KMS-11 (cell line): ENCODE measurements at regions not wholly inside any gene's neighbourhood (a gene's known extent, or its start where the extent isn't known, plus 50 kb on each side); places are given as distances from the start of the nearest gene placed in this dataset.

Experiments
- H2AFZ ChIP-seq: fragments of 200-600 bp; sonication (generic); 2 replicates; pipeline ENCODE4 v1.6.1; 2016; ENCODE audit warnings: antibody characterized with exemption, mixed run types, low read depth
- H3K27ac ChIP-seq: fragments of 200-600 bp; sonication (generic); 2 replicates; pipeline ENCODE4 v1.6.1; 2016; ENCODE audit warnings: mild to moderate bottlenecking, mixed run types
- H3K27me3 ChIP-seq: fragments of 200-600 bp; sonication (generic); 2 replicates; pipeline ENCODE4 v1.6.1; 2017; ENCODE audit warnings: mild to moderate bottlenecking, low read depth, mixed run types, moderate library complexity; ENCODE audit not compliant: insufficient read depth
- H3K36me3 ChIP-seq: fragments of 200-600 bp; sonication (generic); 2 replicates; pipeline ENCODE4 v1.6.1; 2017; ENCODE audit warnings: mild to moderate bottlenecking, mixed run types; ENCODE audit not compliant: insufficient read depth
- H3K4me1 ChIP-seq: fragments of 200-600 bp; sonication (generic); 2 replicates; pipeline ENCODE4 v1.6.1; 2016; ENCODE audit warnings: mild to moderate bottlenecking, low read depth, mixed run types; ENCODE audit not compliant: poor library complexity, severe bottlenecking
- H3K4me2 ChIP-seq: fragments of 200-600 bp; sonication (generic); 2 replicates; pipeline ENCODE4 v1.7.0; 2016; ENCODE audit warnings: mild to moderate bottlenecking, mixed run types
- H3K4me3 ChIP-seq: fragments of 200-600 bp; sonication (generic); IDR thresholded peaks from 2 replicates; pipeline ENCODE4 v1.6.1; 2017; ENCODE audit warnings: low read depth, low read length, mixed read lengths; ENCODE audit not compliant: insufficient read depth
- H3K79me2 ChIP-seq: fragments of 200-600 bp; sonication (generic); 2 replicates; pipeline ENCODE4 v1.6.1; 2016; ENCODE audit warnings: low read depth, mixed run types; ENCODE audit not compliant: insufficient read depth
- H3K9ac ChIP-seq: fragments of 200-600 bp; sonication (generic); 2 replicates; pipeline ENCODE4 v1.6.1; 2016; ENCODE audit warnings: mild to moderate bottlenecking, mixed run types
- H4K20me1 ChIP-seq: fragments of 200-600 bp; sonication (generic); 2 replicates; pipeline ENCODE4 v1.6.1; 2016; ENCODE audit warnings: mild to moderate bottlenecking, mixed run types; ENCODE audit not compliant: insufficient read depth
- CTCF ChIP-seq: fragments of 200-600 bp; sonication (generic); conservative IDR thresholded peaks from 2 replicates; pipeline ENCODE4 v1.6.1; 2017; ENCODE audit warnings: low read depth, mild to moderate bottlenecking, antibody characterized with exemption, low read length, moderate library complexity, mixed read lengths

GRCh38 chr2:120425014-120425413 lies 79.1 kb downstream of the INHBB start:
- Histone ChIP-seq H3K79me2 (no peaks in the 10 kb centered on the region), H3K4me2 (no peak overlapping the region), H3K27me3 (no peaks in the 10 kb centered on the region), H3K36me3 (no peaks in the 10 kb centered on the region), H4K20me1 (no peaks in the 10 kb centered on the region), H3K4me1 (no peaks in the 10 kb centered on the region), H3K27ac (no peak overlapping the region), H3K4me3 (no peak overlapping the region), H2AFZ (no peak overlapping the region), H3K9ac (no peak overlapping the region)
- no peak for TF ChIP-seq CTCF

GRCh38 chr2:120428748-120429147 lies 82.8 kb downstream of the INHBB start:
- Histone ChIP-seq H3K36me3 (no peaks in the 10 kb centered on the region), H4K20me1 (no peaks in the 10 kb centered on the region), H3K79me2 (no peaks in the 10 kb centered on the region), H3K4me2 (no peak overlapping the region), H3K4me1 (no peaks in the 10 kb centered on the region), H2AFZ (no peak overlapping the region), H3K4me3 (no peak overlapping the region), H3K9ac (no peak overlapping the region), H3K27me3 (no peaks in the 10 kb centered on the region), H3K27ac (no peak overlapping the region)
- no peak for TF ChIP-seq CTCF

GRCh38 chr2:120429586-120430500 lies 83.9 kb downstream of the INHBB start:
- Histone ChIP-seq H4K20me1 (no peaks in the 10 kb centered on the region), H2AFZ (no peak overlapping the region), H3K4me1 (no peaks in the 10 kb centered on the region), H3K27me3 (no peaks in the 10 kb centered on the region), H3K79me2 (no peaks in the 10 kb centered on the region), H3K27ac (no peak overlapping the region), H3K9ac (no peak overlapping the region), H3K4me3 (no peak overlapping the region), H3K36me3 (no peaks in the 10 kb centered on the region), H3K4me2 (no peak overlapping the region)
- TF ChIP-seq CTCF, result no peak

- Histone ChIP-seq H3K9ac (no peak overlapping the region), H3K4me2 (no peak overlapping the region), H3K36me3 (no peaks in the 10 kb centered on the region), H3K4me3 (no peak overlapping the region), H3K79me2 (no peaks in the 10 kb centered on the region), H4K20me1 (no peaks in the 10 kb centered on the region), H3K27me3 (no peaks in the 10 kb centered on the region), H3K27ac (no peak overlapping the region), H2AFZ (no peak overlapping the region), H3K4me1 (no peaks in the 10 kb centered on the region)
- no peak for TF ChIP-seq CTCF
Measured at GRCh38 chr2:120430501-120430830, 84.5 kb downstream of the INHBB start.
